ENCODE measurements at regions not wholly inside any gene's neighbourhood (a gene's known extent, or its start where the extent isn't known, plus 50 kb on each side); places are given as distances from the start of the nearest gene placed in this dataset.
A peak's percentile ranks its signal among the peaks of the same experiment; 100 is the strongest.

- no peak overlapping the region for H3K4me3 ChIP-seq (ENCODE audit: low read depth, low read length)
- TF ChIP-seq CTCF (IDR thresholded peaks at IDR 0.05; ENCODE audit: low read depth, low read length) = no peak
- no peaks in the 10 kb centered on the region for H3K9me3 ChIP-seq (ENCODE audit: control insufficient read depth, insufficient read depth, low read length)
- CTCF ChIA-PET = no interaction called here
- H3K27ac ChIP-seq (ENCODE audit: low read depth, low read length) = no peak overlapping the region
- no peaks in the 10 kb centered on the region for H3K27me3 ChIP-seq (ENCODE audit: control insufficient read depth, insufficient read depth, low read length)
- POLR2A ChIA-PET = no interaction called here
- DNase-seq (ENCODE audit: low read depth, low spot score) = peak; percentile 0
Observed at GRCh38 chr13:64274481-64275217, 2859.0 kb upstream of the PCDH20 start.

GRCh38 chr13:64273780-64274179 is 2858.1 kb upstream of the PCDH20 start:
- Histone ChIP-seq H3K4me3 (ENCODE audit: low read depth, low read length) (no peak overlapping the region), H3K27me3 (ENCODE audit: control insufficient read depth, insufficient read depth, low read length) (no peaks in the 10 kb centered on the region), H3K9me3 (ENCODE audit: control insufficient read depth, insufficient read depth, low read length) (no peaks in the 10 kb centered on the region), H3K27ac (ENCODE audit: low read depth, low read length) (no peak overlapping the region)
- no peak for TF ChIP-seq CTCF (IDR thresholded peaks at IDR 0.05; ENCODE audit: low read depth, low read length)
- CTCF ChIA-PET = no interaction called here
- DNase-seq (ENCODE audit: low read depth, low spot score) = no peak
- POLR2A ChIA-PET = no interaction called here

- no peak for TF ChIP-seq CTCF (IDR thresholded peaks at IDR 0.05; ENCODE audit: low read depth, low read length)
- ChIA-PET POLR2A (no interaction called here), CTCF (no interaction called here)
- Histone ChIP-seq H3K27ac (ENCODE audit: low read depth, low read length) (no peak overlapping the region), H3K4me3 (ENCODE audit: low read depth, low read length) (no peak overlapping the region), H3K27me3 (ENCODE audit: control insufficient read depth, insufficient read depth, low read length) (no peaks in the 10 kb centered on the region), H3K9me3 (ENCODE audit: control insufficient read depth, insufficient read depth, low read length) (no peaks in the 10 kb centered on the region)
- DNase-seq (ENCODE audit: low read depth, low spot score) = no peak
Observed at GRCh38 chr13:64272681-64273080, 2857.0 kb upstream of the PCDH20 start.

GRCh38 chr13:64266024-64266423 is 2850.4 kb upstream of the PCDH20 start:
- H3K9me3 ChIP-seq (ENCODE audit: control insufficient read depth, insufficient read depth, low read length) = peaks cover 2% of the 10 kb centered on the region; the same call in 1 of the 2 replicates
- no peak overlapping the region for H3K27ac ChIP-seq (ENCODE audit: low read depth, low read length)
- CTCF ChIA-PET = interaction anchor here (0.6 kb wide), 1 partner anchor 1441 kb away, joined by 3 read pairs; no protein-coding TSS in a partner anchor
- no peak for DNase-seq (ENCODE audit: low read depth, low spot score)
- no peaks in the 10 kb centered on the region for H3K27me3 ChIP-seq (ENCODE audit: control insufficient read depth, insufficient read depth, low read length)
- POLR2A ChIA-PET = no interaction called here
- H3K4me3 ChIP-seq (ENCODE audit: low read depth, low read length) = no peak overlapping the region
- TF ChIP-seq CTCF (IDR thresholded peaks at IDR 0.05; ENCODE audit: low read depth, low read length) = no peak

GRCh38 chr13:64263285-64263684 is 2847.6 kb upstream of the PCDH20 start:
- TF ChIP-seq CTCF (IDR thresholded peaks at IDR 0.05; ENCODE audit: low read depth, low read length) = no peak
- Histone ChIP-seq H3K4me3 (ENCODE audit: low read depth, low read length) (no peak overlapping the region), H3K27ac (ENCODE audit: low read depth, low read length) (no peak overlapping the region), H3K9me3 (ENCODE audit: control insufficient read depth, insufficient read depth, low read length) (peaks cover 2% of the 10 kb centered on the region; the same call in 1 of the 2 replicates), H3K27me3 (ENCODE audit: control insufficient read depth, insufficient read depth, low read length) (no peaks in the 10 kb centered on the region)
- POLR2A ChIA-PET = no interaction called here
- CTCF ChIA-PET = no interaction called here
- no peak for DNase-seq (ENCODE audit: low read depth, low spot score)

Data from AG04450 (cell line).